ENCODE measurements at regions not wholly inside any gene's neighbourhood (a gene's known extent, or its start where the extent isn't known, plus 50 kb on each side); places are given as distances from the start of the nearest gene placed in this dataset.

DNA sequence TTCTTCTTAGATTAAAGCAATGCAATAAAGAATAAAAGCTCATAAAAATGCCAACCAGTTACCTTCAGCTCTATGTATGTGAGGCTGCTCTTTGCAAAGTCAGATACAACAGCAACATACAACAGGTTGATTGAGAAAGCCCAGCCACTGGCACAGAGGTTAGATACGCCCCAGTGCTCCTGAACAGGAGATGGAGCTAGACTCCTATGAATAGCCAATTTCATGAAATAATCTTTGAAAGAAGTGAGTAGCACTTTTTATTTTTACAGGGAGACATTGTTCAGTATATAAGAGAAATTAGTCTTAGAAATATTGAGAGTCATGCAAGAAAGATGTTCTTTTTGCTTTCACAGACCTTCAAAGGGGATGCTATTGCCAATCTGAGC lies 362.4 kb upstream of the MEX3C start:
- Mint-ChIP-seq H3K4me1 (no peaks in the 10 kb centered on the region), H3K27me3 (ENCODE audit: low read depth) (peaks cover 6% of the 10 kb centered on the region), H3K9me3 (no peaks in the 10 kb centered on the region), H3K36me3 (no peaks in the 10 kb centered on the region), H3K27ac (no peak overlapping the region), H3K4me3 (no peak overlapping the region)
- DNase-seq (ENCODE audit: low spot score in 2 of 2, unreplicated experiment in 2 of 2) = no peak
- TF ChIP-seq, protein P1, sequence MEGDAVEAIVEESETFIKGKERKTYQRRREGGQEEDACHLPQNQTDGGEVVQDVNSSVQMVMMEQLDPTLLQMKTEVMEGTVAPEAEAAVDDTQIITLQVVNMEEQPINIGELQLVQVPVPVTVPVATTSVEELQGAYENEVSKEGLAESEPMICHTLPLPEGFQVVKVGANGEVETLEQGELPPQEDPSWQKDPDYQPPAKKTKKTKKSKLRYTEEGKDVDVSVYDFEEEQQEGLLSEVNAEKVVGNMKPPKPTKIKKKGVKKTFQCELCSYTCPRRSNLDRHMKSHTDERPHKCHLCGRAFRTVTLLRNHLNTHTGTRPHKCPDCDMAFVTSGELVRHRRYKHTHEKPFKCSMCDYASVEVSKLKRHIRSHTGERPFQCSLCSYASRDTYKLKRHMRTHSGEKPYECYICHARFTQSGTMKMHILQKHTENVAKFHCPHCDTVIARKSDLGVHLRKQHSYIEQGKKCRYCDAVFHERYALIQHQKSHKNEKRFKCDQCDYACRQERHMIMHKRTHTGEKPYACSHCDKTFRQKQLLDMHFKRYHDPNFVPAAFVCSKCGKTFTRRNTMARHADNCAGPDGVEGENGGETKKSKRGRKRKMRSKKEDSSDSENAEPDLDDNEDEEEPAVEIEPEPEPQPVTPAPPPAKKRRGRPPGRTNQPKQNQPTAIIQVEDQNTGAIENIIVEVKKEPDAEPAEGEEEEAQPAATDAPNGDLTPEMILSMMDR (IDR thresholded peaks at IDR 0.05; ENCODE audit: unreplicated experiment) = no peak

- H3K27ac Mint-ChIP-seq = no peak overlapping the region
- no peak overlapping the region for H3K4me3 Mint-ChIP-seq
- DNase-seq (ENCODE audit: low spot score in 2 of 2, unreplicated experiment in 2 of 2) = no peak
- peaks cover 6% of the 10 kb centered on the region for H3K27me3 Mint-ChIP-seq (ENCODE audit: low read depth)
- H3K36me3 Mint-ChIP-seq = no peaks in the 10 kb centered on the region
- TF ChIP-seq, protein P1 (IDR thresholded peaks at IDR 0.05; ENCODE audit: unreplicated experiment) = no peak
- H3K9me3 Mint-ChIP-seq = no peaks in the 10 kb centered on the region
- no peaks in the 10 kb centered on the region for H3K4me1 Mint-ChIP-seq
Measured at GRCh38 chr18:51561821-51562220, 364.3 kb upstream of the MEX3C start.

DNA sequence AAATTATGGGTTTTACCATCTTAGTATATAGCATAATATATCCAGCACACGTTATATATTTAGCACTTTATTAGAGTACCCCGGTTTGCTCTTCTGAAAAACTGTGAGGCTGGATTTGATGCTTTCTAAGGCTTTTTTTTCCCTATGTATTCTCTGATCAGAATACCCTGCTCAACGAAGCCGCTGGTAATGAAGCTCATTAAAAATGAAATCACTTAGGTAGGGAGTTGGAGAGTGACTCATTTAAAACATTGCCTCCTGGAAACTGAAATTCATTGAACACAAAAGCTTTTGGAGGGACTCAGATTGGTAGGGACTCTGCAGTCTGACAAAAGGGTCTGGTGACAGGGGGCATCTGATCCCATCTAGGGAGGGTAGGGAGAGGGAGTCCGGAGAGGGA lies 365.4 kb upstream of the MEX3C start:
- no peak overlapping the region for H3K4me3 Mint-ChIP-seq
- no peak overlapping the region for H3K27ac Mint-ChIP-seq
- no peak for DNase-seq (ENCODE audit: low spot score in 2 of 2, unreplicated experiment in 2 of 2)
- H3K4me1 Mint-ChIP-seq = no peaks in the 10 kb centered on the region
- no peaks in the 10 kb centered on the region for H3K9me3 Mint-ChIP-seq
- no peaks in the 10 kb centered on the region for H3K36me3 Mint-ChIP-seq
- TF ChIP-seq, protein P1 (IDR thresholded peaks at IDR 0.05; ENCODE audit: unreplicated experiment) = no peak
- peaks cover 6% of the 10 kb centered on the region for H3K27me3 Mint-ChIP-seq (ENCODE audit: low read depth)

DNA sequence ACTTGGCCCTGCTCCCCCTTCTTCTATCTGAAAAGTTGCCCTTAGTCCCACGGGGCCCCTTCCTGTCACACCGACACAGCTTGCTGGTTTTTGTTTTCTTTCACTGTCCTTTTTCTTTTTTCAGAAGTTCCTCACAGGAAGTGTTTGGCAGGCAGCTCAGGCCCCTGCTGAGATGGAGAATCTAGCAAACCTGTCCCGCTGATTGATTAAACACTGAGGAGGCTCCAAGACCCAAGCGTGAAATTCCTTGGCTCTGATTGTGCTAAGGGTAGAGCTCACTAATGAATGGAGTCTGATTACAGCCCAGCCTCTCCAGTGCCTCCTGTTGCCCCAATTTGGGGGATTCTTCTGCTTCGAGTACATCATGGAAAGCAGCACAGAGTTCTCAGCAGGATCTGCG lies 365.9 kb upstream of the MEX3C start:
- H3K27ac Mint-ChIP-seq = no peak overlapping the region
- DNase-seq (ENCODE audit: low spot score in 2 of 2, unreplicated experiment in 2 of 2) = no peak
- H3K36me3 Mint-ChIP-seq = no peaks in the 10 kb centered on the region
- no peaks in the 10 kb centered on the region for H3K4me1 Mint-ChIP-seq
- peaks cover 6% of the 10 kb centered on the region for H3K27me3 Mint-ChIP-seq (ENCODE audit: low read depth)
- TF ChIP-seq, protein P1 (IDR thresholded peaks at IDR 0.05; ENCODE audit: unreplicated experiment) = no peak
- H3K4me3 Mint-ChIP-seq = no peak overlapping the region
- H3K9me3 Mint-ChIP-seq = no peaks in the 10 kb centered on the region

DNA sequence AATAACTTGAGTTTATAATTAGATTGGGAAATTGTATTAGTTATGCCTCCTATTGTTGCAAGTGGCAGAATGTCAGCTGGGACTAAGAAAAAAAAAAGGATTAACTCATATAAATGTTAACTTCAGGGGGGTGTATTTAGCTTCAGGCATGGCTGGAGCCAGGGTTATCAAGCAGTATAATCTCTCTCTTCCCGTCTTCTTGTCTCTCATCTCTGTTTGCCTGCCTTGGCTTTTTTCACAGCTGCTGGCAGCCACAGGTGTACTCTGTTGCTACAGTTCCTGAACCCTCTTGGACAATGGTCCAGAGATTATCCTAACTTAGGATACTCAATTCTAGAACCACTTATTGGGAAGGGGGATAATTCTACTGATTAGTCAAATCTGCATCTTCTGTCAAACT lies 370.7 kb upstream of the MEX3C start:
- H3K4me3 Mint-ChIP-seq = no peak overlapping the region
- no peaks in the 10 kb centered on the region for H3K4me1 Mint-ChIP-seq
- no peaks in the 10 kb centered on the region for H3K36me3 Mint-ChIP-seq
- H3K9me3 Mint-ChIP-seq = no peaks in the 10 kb centered on the region
- no peak overlapping the region for H3K27ac Mint-ChIP-seq
- TF ChIP-seq, protein P1 (IDR thresholded peaks at IDR 0.05; ENCODE audit: unreplicated experiment) = no peak
- no peaks in the 10 kb centered on the region for H3K27me3 Mint-ChIP-seq (ENCODE audit: low read depth)
- no peak for DNase-seq (ENCODE audit: low spot score in 2 of 2, unreplicated experiment in 2 of 2)

DNA sequence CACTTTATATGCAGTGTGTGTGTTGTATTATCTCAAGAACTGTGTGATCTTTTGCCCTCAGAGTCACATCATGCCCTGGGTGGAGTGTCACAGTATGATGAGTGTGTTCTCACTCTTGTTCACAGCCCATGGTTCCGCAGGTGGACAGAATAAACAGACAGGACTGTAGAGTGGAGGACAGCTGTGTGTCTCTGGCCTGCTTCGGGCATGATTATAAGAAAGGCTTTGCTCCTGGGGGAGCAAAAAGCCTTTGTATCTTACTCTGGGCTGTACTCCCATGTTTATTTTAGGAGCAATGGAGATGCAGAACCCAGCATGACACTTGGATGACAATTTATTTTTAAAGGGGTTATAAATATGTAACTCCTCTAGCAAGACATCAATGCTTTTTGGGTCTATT lies 371.7 kb upstream of the MEX3C start:
- no peaks in the 10 kb centered on the region for H3K36me3 Mint-ChIP-seq
- TF ChIP-seq, protein P1 (IDR thresholded peaks at IDR 0.05; ENCODE audit: unreplicated experiment) = no peak
- no peak overlapping the region for H3K27ac Mint-ChIP-seq
- no peak overlapping the region for H3K4me3 Mint-ChIP-seq
- DNase-seq (ENCODE audit: low spot score in 2 of 2, unreplicated experiment in 2 of 2) = no peak
- H3K9me3 Mint-ChIP-seq = peaks cover under 1% of the 10 kb centered on the region
- no peaks in the 10 kb centered on the region for H3K4me1 Mint-ChIP-seq
- H3K27me3 Mint-ChIP-seq (ENCODE audit: low read depth) = peaks cover 5% of the 10 kb centered on the region

Data from mesothelial cell of epicardium (in vitro differentiated cells).